Gastroesophageal sphincter (tissue), 3 donors: ENCODE measurements at regions not wholly inside any gene's neighbourhood (a gene's known extent, or its start where the extent isn't known, plus 50 kb on each side); places are given as distances from the start of the nearest gene placed in this dataset.

Experiments used
- EP300 ChIP-seq: sonication (generic); formaldehyde crosslinking; IDR thresholded peaks from one replicate; pipeline ENCODE4 v1.6.1; 2017; ENCODE audit warnings: antibody characterized with exemption, mild to moderate bottlenecking
- POLR2A ChIP-seq, 2 donors: fragments of 450-650 bp; IDR thresholded peaks; one replicate each; pipeline ENCODE4 v1.6.1; 2017; ENCODE audit warnings: antibody characterized with exemption in 2 of 2, mild to moderate bottlenecking in 2 of 2, moderate library complexity in 1 of 2
- POLR2AphosphoS5 ChIP-seq: sonication (generic); formaldehyde crosslinking; IDR thresholded peaks from one replicate; pipeline ENCODE4 v1.6.1; 2017; ENCODE audit warnings: antibody characterized with exemption
- TF ChIP-seq, protein P1 (sequence below), 4 experiments: fragments of 200-600 bp in 2 of 4; fragments of 450-650 bp in 2 of 4; sonication (generic) in 1 of 4; IDR thresholded peaks; one replicate each; pipeline ENCODE4 v1.5.1; 2017 to 2019; ENCODE audit warnings: antibody characterized with exemption in 4 of 4, mild to moderate bottlenecking in 2 of 4, moderate library complexity in 2 of 4

DNA sequence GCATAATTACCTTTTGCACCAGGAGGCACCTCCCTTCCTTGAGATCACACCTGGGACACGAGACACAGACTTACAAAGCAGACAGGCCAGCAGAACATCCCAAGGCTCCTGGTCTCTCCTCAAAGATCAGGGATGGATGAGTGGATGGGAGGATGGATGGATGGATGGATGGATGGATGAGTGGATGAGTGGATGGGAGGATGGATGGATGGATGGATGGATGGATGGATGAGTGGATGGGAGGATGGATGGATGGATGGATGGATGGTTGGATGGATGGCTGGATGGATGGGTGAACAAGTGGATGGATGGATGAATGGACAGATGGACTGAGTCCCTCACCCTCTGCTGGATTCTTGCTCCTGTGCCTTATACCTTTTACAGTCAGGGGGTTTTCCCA lies 364.0 kb downstream of the BCOR start:
- TF ChIP-seq POLR2A (IDR thresholded peaks at IDR 0.05) (no peak), POLR2AphosphoS5 (no peak), EP300 (no peak)
- TF ChIP-seq, protein P1, sequence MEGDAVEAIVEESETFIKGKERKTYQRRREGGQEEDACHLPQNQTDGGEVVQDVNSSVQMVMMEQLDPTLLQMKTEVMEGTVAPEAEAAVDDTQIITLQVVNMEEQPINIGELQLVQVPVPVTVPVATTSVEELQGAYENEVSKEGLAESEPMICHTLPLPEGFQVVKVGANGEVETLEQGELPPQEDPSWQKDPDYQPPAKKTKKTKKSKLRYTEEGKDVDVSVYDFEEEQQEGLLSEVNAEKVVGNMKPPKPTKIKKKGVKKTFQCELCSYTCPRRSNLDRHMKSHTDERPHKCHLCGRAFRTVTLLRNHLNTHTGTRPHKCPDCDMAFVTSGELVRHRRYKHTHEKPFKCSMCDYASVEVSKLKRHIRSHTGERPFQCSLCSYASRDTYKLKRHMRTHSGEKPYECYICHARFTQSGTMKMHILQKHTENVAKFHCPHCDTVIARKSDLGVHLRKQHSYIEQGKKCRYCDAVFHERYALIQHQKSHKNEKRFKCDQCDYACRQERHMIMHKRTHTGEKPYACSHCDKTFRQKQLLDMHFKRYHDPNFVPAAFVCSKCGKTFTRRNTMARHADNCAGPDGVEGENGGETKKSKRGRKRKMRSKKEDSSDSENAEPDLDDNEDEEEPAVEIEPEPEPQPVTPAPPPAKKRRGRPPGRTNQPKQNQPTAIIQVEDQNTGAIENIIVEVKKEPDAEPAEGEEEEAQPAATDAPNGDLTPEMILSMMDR (IDR thresholded peaks at IDR 0.05), result no peak
